CD14-positive monocyte (primary cell): ENCODE measurements at regions not wholly inside any gene's neighbourhood (a gene's known extent, or its start where the extent isn't known, plus 50 kb on each side); places are given as distances from the start of the nearest gene placed in this dataset.

Experiments
- DNase-seq, 3 donors: peaks; one replicate each; pipeline ENCODE4 v3.0.0-alpha.2; 2011 to 2022
- H2AFZ ChIP-seq: 2 replicates; pipeline ENCODE4 v1.6.0; 2012; ENCODE audit warnings: mild to moderate bottlenecking, low read depth, low read length, inconsistent platforms; ENCODE audit not compliant: insufficient read depth, poor library complexity, severe bottlenecking
- H3K27ac ChIP-seq, 2 donors: 1 replicate in 1 of 2; 2 replicates in 1 of 2; pipeline ENCODE4 v1.5.1; 2012 to 2013; ENCODE audit warnings: low read length in 2 of 2, control low read depth in 1 of 2, inconsistent platforms in 1 of 2, low read depth in 1 of 2, mild to moderate bottlenecking in 1 of 2
- H3K27me3 ChIP-seq, 2 donors: one replicate each; pipeline versions ENCODE4 v1.6.0 to v1.6.1; 2011 to 2013; ENCODE audit warnings: low read length in 2 of 2; ENCODE audit not compliant: control insufficient read depth in 2 of 2, insufficient read depth in 2 of 2
- H3K36me3 ChIP-seq, 2 donors: replicated peaks in 1 of 2; 1 replicate in 1 of 2; 2 replicates in 1 of 2; pipeline versions ENCODE4 v1.5.1 to v1.6.1; 2012 to 2013; ENCODE audit warnings: low read length in 2 of 2, control low read depth in 1 of 2, inconsistent platforms in 1 of 2, mild to moderate bottlenecking in 1 of 2; ENCODE audit not compliant: insufficient read depth in 2 of 2, control insufficient read depth in 1 of 2
- H3K4me1 ChIP-seq, 2 donors: 1 replicate in 1 of 2; 2 replicates in 1 of 2; pipeline versions ENCODE4 v1.5.1 to v1.6.1; 2012 to 2013; ENCODE audit warnings: low read length in 2 of 2, control low read depth in 1 of 2, inconsistent platforms in 1 of 2, mild to moderate bottlenecking in 1 of 2, moderate library complexity in 1 of 2; ENCODE audit not compliant: insufficient read depth in 2 of 2, control insufficient read depth in 1 of 2
- H3K4me2 ChIP-seq: replicated peaks from 2 replicates; pipeline ENCODE3; 2012; ENCODE audit warnings: low read length, moderate library complexity, mild to moderate bottlenecking; ENCODE audit not compliant: poor library complexity, severe bottlenecking; ENCODE audit errors: extremely low read depth
- H3K4me3 ChIP-seq, 3 experiments: fragments of 200-600 bp in 1 of 3; sonication (generic) in 1 of 3; replicated peaks in 1 of 3; 1 replicate in 2 of 3; 2 replicates in 1 of 3; pipeline ENCODE4 v1.5.1; 2011 to 2013; ENCODE audit warnings: low read length in 3 of 3, mild to moderate bottlenecking in 3 of 3, control low read depth in 2 of 3, low read depth in 2 of 3, inconsistent platforms in 1 of 3, moderate library complexity in 1 of 3
- H3K79me2 ChIP-seq: 2 replicates; pipeline ENCODE4 v1.6.0; 2012; ENCODE audit warnings: mild to moderate bottlenecking, control low read depth, inconsistent platforms, low read length, moderate library complexity; ENCODE audit not compliant: insufficient read depth
- H3K9ac ChIP-seq: 2 replicates; pipeline ENCODE4 v1.6.0; 2017; ENCODE audit warnings: low read length, mild to moderate bottlenecking; ENCODE audit not compliant: insufficient read depth, poor library complexity, severe bottlenecking
- H3K9me3 ChIP-seq, 2 donors: replicated peaks in 1 of 2; 1 replicate in 1 of 2; 2 replicates in 1 of 2; pipeline versions ENCODE4 v1.5.1 to v1.6.1; 2012 to 2013; ENCODE audit warnings: low read length in 2 of 2, control low read depth in 1 of 2; ENCODE audit not compliant: control insufficient read depth in 1 of 2, insufficient read depth in 1 of 2
- H4K20me1 ChIP-seq: 2 replicates; pipeline ENCODE4 v1.6.0; 2012; ENCODE audit warnings: mild to moderate bottlenecking, low read length, control low read depth, moderate library complexity; ENCODE audit not compliant: insufficient read depth
- H3K27ac Mint-ChIP-seq, 7 donors: one replicate each; pipeline ENCODE4 v1.8.0; 2020; ENCODE audit warnings: mild to moderate bottlenecking in 7 of 7, mixed read lengths in 7 of 7, moderate library complexity in 6 of 7, inconsistent platforms in 2 of 7
- H3K27me3 Mint-ChIP-seq, 3 donors: one replicate each; pipeline ENCODE4 v1.8.0; 2021 to 2022; ENCODE audit warnings: low read depth in 3 of 3, mild to moderate bottlenecking in 3 of 3, mixed read lengths in 3 of 3, moderate library complexity in 3 of 3, inconsistent platforms in 1 of 3
- H3K36me3 Mint-ChIP-seq, 2 donors: one replicate each; pipeline ENCODE4 v1.8.0; 2020; ENCODE audit warnings: mixed read lengths in 2 of 2, inconsistent platforms in 1 of 2, mild to moderate bottlenecking in 1 of 2
- H3K4me1 Mint-ChIP-seq: one replicate; pipeline ENCODE4 v1.8.0; 2020; ENCODE audit warnings: mild to moderate bottlenecking, mixed read lengths
- H3K4me3 Mint-ChIP-seq, 2 donors: one replicate each; pipeline ENCODE4 v1.8.0; 2020; ENCODE audit warnings: mild to moderate bottlenecking in 2 of 2, mixed read lengths in 2 of 2, moderate library complexity in 1 of 2
- H3K9me3 Mint-ChIP-seq, 7 donors: one replicate each; pipeline ENCODE4 v1.8.0; 2020 to 2022; ENCODE audit warnings: mixed read lengths in 7 of 7, mild to moderate bottlenecking in 6 of 7, moderate library complexity in 6 of 7, inconsistent platforms in 2 of 7
- CTCF ChIP-seq: fragments of 200-600 bp; IDR thresholded peaks from one replicate; pipeline ENCODE4 v1.8.0; 2022; ENCODE audit warnings: antibody characterized with exemption, mild to moderate bottlenecking
- WGBS: methylation state at CpG from one replicate; pipeline ENCODE4 v1.1.5; 2013; ENCODE audit warnings: missing lambda C conversion rate; ENCODE audit not compliant: insufficient coverage; 5-methylcytosine and 5-hydroxymethylcytosine counted together
- intact Hi-C, 2 donors: fragments of 100-400 bp; cut with micrococcal nuclease; formaldehyde crosslinking; loops; one replicate each; pipeline versions ENCODE4 v1.15.0 to v1.15.1; 2023

DNA sequence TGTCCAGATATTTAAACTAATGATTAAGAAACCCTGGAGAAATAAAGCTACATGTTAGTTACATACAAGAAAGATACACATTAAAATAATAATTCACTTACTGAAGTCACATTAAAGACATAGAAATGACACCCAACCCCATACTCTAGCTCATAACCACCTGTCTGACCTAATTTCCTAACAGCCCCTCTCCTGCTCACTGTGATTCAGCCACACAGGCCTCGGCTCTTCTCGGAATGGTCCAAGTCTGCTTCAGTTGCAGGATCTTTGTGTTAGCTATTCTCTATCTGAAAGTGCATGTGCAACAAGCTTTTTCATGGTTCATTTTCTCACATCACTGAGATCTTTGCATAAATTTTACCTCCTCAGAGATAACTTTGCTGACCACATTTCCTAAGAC lies 209.8 kb downstream of the TM2D1 start:
- WGBS: 94% methylated on average over 2 of the region's 2 CpGs
- DNase-seq: no peak
- H3K79me2 ChIP-seq: no peaks in the 10 kb centered on the region
- no peak for TF ChIP-seq CTCF
- no peaks in the 10 kb centered on the region for H3K36me3 ChIP-seq
- no peak overlapping the region for H3K9ac ChIP-seq
- Mint-ChIP-seq H3K4me3 (no peak overlapping the region), H3K27ac (no peak overlapping the region), H3K9me3 (peaks cover 0 to 2% (median 0%) of the 10 kb centered on the region in 7 donors), H3K36me3 (no peaks in the 10 kb centered on the region), H3K4me1 (peaks cover 36% of the 10 kb centered on the region), H3K27me3 (peaks cover 0 to 5% (median 2%) of the 10 kb centered on the region in 3 donors)
- peaks cover 17 to 32% of the 10 kb centered on the region in 2 donors for H3K4me1 ChIP-seq
- H3K4me2 ChIP-seq: no peak overlapping the region
- H3K9me3 ChIP-seq: peaks cover 0 to 4% of the 10 kb centered on the region in 2 donors
- H2AFZ ChIP-seq: no peak overlapping the region
- no peak overlapping the region for H3K27ac ChIP-seq
- no peak overlapping the region for H3K4me3 ChIP-seq
- H4K20me1 ChIP-seq: no peaks in the 10 kb centered on the region
- no peaks in the 10 kb centered on the region for H3K27me3 ChIP-seq
- intact Hi-C loops: no loop called here
